ENCODE measurements at regions not wholly inside any gene's neighbourhood (a gene's known extent, or its start where the extent isn't known, plus 50 kb on each side); places are given as distances from the start of the nearest gene placed in this dataset.

GRCh38 chr15:62853114-62853840 lies 189.3 kb upstream of the TPM1 start:
- TF ChIP-seq, protein P1, sequence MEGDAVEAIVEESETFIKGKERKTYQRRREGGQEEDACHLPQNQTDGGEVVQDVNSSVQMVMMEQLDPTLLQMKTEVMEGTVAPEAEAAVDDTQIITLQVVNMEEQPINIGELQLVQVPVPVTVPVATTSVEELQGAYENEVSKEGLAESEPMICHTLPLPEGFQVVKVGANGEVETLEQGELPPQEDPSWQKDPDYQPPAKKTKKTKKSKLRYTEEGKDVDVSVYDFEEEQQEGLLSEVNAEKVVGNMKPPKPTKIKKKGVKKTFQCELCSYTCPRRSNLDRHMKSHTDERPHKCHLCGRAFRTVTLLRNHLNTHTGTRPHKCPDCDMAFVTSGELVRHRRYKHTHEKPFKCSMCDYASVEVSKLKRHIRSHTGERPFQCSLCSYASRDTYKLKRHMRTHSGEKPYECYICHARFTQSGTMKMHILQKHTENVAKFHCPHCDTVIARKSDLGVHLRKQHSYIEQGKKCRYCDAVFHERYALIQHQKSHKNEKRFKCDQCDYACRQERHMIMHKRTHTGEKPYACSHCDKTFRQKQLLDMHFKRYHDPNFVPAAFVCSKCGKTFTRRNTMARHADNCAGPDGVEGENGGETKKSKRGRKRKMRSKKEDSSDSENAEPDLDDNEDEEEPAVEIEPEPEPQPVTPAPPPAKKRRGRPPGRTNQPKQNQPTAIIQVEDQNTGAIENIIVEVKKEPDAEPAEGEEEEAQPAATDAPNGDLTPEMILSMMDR (conservative IDR thresholded peaks at IDR 0.05 in 1 of 2, IDR thresholded peaks at IDR 0.05 in 1 of 2; ENCODE audit: low read depth in 1 of 2, low read length in 2 of 2) = no peak
- TF ChIP-seq EZH2 (IDR thresholded peaks at IDR 0.05; ENCODE audit: low read length, missing control alignments) = no peak

Data from fibroblast of lung (primary cell).